Upper lobe of left lung (tissue), 4 donors: ENCODE measurements at regions not wholly inside any gene's neighbourhood (a gene's known extent, or its start where the extent isn't known, plus 50 kb on each side); places are given as distances from the start of the nearest gene placed in this dataset.

Experiments
- EP300 ChIP-seq, 4 donors: sonication (generic); formaldehyde crosslinking; IDR thresholded peaks; one replicate each; pipeline ENCODE4 v1.5.1; 2017; ENCODE audit warnings: antibody characterized with exemption in 4 of 4, control low read depth in 2 of 4
- POLR2A ChIP-seq, 4 donors: fragments of 450-650 bp; IDR thresholded peaks; one replicate each; pipeline ENCODE4 v1.5.1; 2016 to 2017; ENCODE audit warnings: antibody characterized with exemption in 4 of 4, mild to moderate bottlenecking in 2 of 4
- POLR2AphosphoS5 ChIP-seq, 2 donors: sonication (generic); formaldehyde crosslinking; IDR thresholded peaks; one replicate each; pipeline ENCODE4 v1.5.1; 2017; ENCODE audit warnings: antibody characterized with exemption in 2 of 2
- TF ChIP-seq, protein P1 (sequence below), 6 experiments: fragments of 450-650 bp in 4 of 6; fragments of 200-600 bp in 2 of 6; sonication (generic) in 2 of 6; IDR thresholded peaks; one replicate each; pipeline ENCODE4 v1.5.1; 2016 to 2019; ENCODE audit warnings: antibody characterized with exemption in 6 of 6

DNA sequence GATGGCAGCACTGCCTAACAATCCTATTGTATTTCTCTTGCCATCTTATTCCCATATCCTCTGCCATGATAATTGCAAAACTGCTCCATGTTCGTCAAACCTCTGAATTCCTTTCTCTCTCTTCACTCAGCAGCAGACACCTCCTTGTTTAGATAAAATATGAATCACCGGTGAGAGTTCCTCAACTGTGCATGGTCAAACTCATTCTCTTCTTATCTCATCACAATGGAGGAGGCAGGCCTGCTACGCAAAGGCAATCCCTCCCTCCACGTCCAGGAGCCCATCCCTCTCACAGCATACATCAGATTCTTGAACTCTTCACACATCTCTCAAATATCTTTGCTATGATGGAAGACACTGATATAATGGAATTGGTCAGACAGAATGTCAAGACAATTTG is 90.1 kb upstream of the DAAM1 start:
- no peak for TF ChIP-seq EP300 (IDR thresholded peaks at IDR 0.05)
- TF ChIP-seq, protein P1, sequence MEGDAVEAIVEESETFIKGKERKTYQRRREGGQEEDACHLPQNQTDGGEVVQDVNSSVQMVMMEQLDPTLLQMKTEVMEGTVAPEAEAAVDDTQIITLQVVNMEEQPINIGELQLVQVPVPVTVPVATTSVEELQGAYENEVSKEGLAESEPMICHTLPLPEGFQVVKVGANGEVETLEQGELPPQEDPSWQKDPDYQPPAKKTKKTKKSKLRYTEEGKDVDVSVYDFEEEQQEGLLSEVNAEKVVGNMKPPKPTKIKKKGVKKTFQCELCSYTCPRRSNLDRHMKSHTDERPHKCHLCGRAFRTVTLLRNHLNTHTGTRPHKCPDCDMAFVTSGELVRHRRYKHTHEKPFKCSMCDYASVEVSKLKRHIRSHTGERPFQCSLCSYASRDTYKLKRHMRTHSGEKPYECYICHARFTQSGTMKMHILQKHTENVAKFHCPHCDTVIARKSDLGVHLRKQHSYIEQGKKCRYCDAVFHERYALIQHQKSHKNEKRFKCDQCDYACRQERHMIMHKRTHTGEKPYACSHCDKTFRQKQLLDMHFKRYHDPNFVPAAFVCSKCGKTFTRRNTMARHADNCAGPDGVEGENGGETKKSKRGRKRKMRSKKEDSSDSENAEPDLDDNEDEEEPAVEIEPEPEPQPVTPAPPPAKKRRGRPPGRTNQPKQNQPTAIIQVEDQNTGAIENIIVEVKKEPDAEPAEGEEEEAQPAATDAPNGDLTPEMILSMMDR (IDR thresholded peaks at IDR 0.05), result no peak
- no peak for TF ChIP-seq POLR2A (IDR thresholded peaks at IDR 0.05)
- no peak for TF ChIP-seq POLR2AphosphoS5 (IDR thresholded peaks at IDR 0.05)
